Naive thymus-derived CD8-positive, alpha-beta T cell (primary cell): ENCODE measurements at regions not wholly inside any gene's neighbourhood (a gene's known extent, or its start where the extent isn't known, plus 50 kb on each side); places are given as distances from the start of the nearest gene placed in this dataset.

Experiments
- ATAC-seq, 2 donors: fragments of 150-1000 bp; cut with Tn5 transposase in 1 of 2; sonication (Bioruptor Pico), chemical (Tn5 transposase) in 1 of 2; 1 replicate in 1 of 2; 2 replicates in 1 of 2; pipeline ENCODE4 v1.10.0; 2021; ENCODE audit warnings: mild to moderate bottlenecking in 2 of 2, moderate library complexity in 2 of 2
- POLR2A ChIA-PET: fragments of 350-600 bp; sonication (Branson Sonifier 250); formaldehyde crosslinking; loops from one replicate; lab custom pipeline; 2021; ENCODE audit warnings: antibody characterized with exemption; lab: Charles Lee
- DNase-seq, 10 donors: peaks; one replicate each; pipeline versions ENCODE4 v3.0.0 to v3.0.0-alpha.2; 2020 to 2022
- H3K27ac Mint-ChIP-seq, 10 donors: one replicate each; pipeline ENCODE4 v1.8.0; 2020 to 2022; ENCODE audit warnings: mild to moderate bottlenecking in 10 of 10, mixed read lengths in 10 of 10, moderate library complexity in 4 of 10, inconsistent platforms in 1 of 10
- H3K27me3 Mint-ChIP-seq, 5 donors: one replicate each; pipeline ENCODE4 v1.8.0; 2021 to 2022; ENCODE audit warnings: mixed read lengths in 5 of 5
- H3K36me3 Mint-ChIP-seq, 3 donors: one replicate each; pipeline ENCODE4 v1.8.0; 2020 to 2022; ENCODE audit warnings: mixed read lengths in 3 of 3, mild to moderate bottlenecking in 2 of 3, inconsistent platforms in 1 of 3
- H3K4me1 Mint-ChIP-seq, 4 donors: one replicate each; pipeline ENCODE4 v1.8.0; 2021 to 2022; ENCODE audit warnings: mixed read lengths in 4 of 4
- H3K4me3 Mint-ChIP-seq, 10 donors: one replicate each; pipeline ENCODE4 v1.8.0; 2020 to 2022; ENCODE audit warnings: mild to moderate bottlenecking in 10 of 10, mixed read lengths in 10 of 10, moderate library complexity in 6 of 10, inconsistent platforms in 1 of 10
- H3K9me3 Mint-ChIP-seq, 9 donors: one replicate each; pipeline ENCODE4 v1.8.0; 2020 to 2022; ENCODE audit warnings: mixed read lengths in 9 of 9, mild to moderate bottlenecking in 3 of 9, inconsistent platforms in 1 of 9, moderate library complexity in 1 of 9

- Mint-ChIP-seq H3K27me3 (no peaks in the 10 kb centered on the region), H3K36me3 (no peaks in the 10 kb centered on the region), H3K4me3 (no peak overlapping the region), H3K9me3 (no peaks in the 10 kb centered on the region), H3K4me1 (no peaks in the 10 kb centered on the region), H3K27ac (no peak overlapping the region)
- DNase-seq (no peak), ATAC-seq (no peak)
- POLR2A ChIA-PET = no interaction called here
Observed at GRCh38 chr18:67926929-67927864, 410.7 kb upstream of the DSEL start.

DNA sequence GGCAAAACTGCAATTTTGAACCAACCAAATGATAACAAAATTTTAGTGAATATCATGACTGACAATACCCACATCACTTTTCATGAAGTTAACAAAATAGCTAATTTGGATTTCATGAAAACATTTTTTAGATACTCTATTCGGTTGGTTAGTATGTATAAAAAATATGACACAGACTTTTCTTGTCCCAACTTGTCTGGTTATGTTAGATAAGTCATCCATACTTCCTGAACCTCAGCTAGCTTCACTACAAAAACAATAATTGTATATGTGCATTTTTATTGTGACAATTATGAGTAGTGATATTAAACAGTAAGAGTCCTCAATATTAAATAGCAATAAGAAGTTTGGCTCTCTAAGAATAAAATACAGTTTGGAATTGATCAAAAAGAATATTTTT, 408.1 kb upstream of the DSEL start:
- H3K4me3 Mint-ChIP-seq = no peak overlapping the region
- ATAC-seq (no peak), DNase-seq (no peak)
- H3K27me3 Mint-ChIP-seq = peaks cover 0 to 1% (median 0%) of the 10 kb centered on the region in 5 donors
- no peaks in the 10 kb centered on the region for H3K4me1 Mint-ChIP-seq
- H3K36me3 Mint-ChIP-seq = no peaks in the 10 kb centered on the region
- POLR2A ChIA-PET = no interaction called here
- no peaks in the 10 kb centered on the region for H3K9me3 Mint-ChIP-seq
- H3K27ac Mint-ChIP-seq = no peak overlapping the region

DNA sequence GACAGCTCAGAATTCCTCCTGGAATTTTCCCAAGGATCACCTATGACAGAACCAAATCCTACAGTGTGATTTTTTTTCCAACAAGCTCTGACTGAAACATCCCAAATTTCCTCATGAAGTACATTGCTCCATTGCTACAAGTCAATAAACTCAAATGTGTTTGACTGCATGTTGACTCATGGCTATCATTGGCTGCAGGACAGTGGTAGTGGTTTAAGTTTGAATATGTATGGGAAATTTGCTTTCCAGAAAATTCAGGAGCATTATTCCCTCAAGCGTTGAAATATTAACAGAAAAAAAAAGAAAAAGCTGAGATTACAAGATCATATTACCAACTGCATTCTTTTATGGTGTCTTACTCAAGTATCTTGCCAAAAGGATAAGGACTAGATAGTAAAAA, 402.8 kb upstream of the DSEL start:
- no peak overlapping the region for H3K4me3 Mint-ChIP-seq
- no peaks in the 10 kb centered on the region for H3K4me1 Mint-ChIP-seq
- DNase-seq (no peak), ATAC-seq (no peak)
- peaks cover 0 to 4% (median 0%) of the 10 kb centered on the region in 9 donors for H3K9me3 Mint-ChIP-seq
- H3K27me3 Mint-ChIP-seq = peaks cover 0 to 1% (median 0%) of the 10 kb centered on the region in 5 donors
- no peaks in the 10 kb centered on the region for H3K36me3 Mint-ChIP-seq
- POLR2A ChIA-PET = no interaction called here
- H3K27ac Mint-ChIP-seq = no peak overlapping the region

- Mint-ChIP-seq H3K27me3 (peaks cover 0 to 1% (median 0%) of the 10 kb centered on the region in 5 donors), H3K4me1 (no peaks in the 10 kb centered on the region), H3K4me3 (no peak overlapping the region), H3K27ac (no peak overlapping the region), H3K9me3 (peaks cover 0 to 4% (median 0%) of the 10 kb centered on the region in 9 donors), H3K36me3 (no peaks in the 10 kb centered on the region)
- POLR2A ChIA-PET = no interaction called here
- ATAC-seq = no peak
- DNase-seq = no peak
Observed at GRCh38 chr18:67916097-67916496, 399.6 kb upstream of the DSEL start.

DNA sequence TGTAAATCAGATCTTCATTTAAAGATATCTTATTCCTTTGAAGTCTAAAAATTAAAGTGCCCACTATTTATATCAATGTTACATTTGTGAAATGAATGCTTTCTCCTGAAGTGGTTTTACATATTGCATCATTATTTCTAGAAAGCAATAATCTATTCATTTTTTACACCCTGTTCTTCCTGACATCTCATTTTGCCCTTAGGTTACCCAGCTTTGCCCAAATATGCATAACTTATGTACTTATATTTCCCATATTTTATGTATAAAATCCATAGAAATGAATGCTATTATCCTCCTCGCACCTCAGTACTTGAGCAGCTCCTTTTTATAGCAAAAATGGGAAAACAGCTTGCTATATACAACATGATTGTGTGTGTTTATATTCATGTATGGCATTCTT, 396.5 kb upstream of the DSEL start:
- no peaks in the 10 kb centered on the region for H3K27me3 Mint-ChIP-seq
- no peak overlapping the region for H3K27ac Mint-ChIP-seq
- ATAC-seq (no peak), DNase-seq (no peak)
- peaks cover 0 to 4% (median 0%) of the 10 kb centered on the region in 9 donors for H3K9me3 Mint-ChIP-seq
- no peaks in the 10 kb centered on the region for H3K4me1 Mint-ChIP-seq
- no peak overlapping the region for H3K4me3 Mint-ChIP-seq
- POLR2A ChIA-PET = no interaction called here
- no peaks in the 10 kb centered on the region for H3K36me3 Mint-ChIP-seq

DNA sequence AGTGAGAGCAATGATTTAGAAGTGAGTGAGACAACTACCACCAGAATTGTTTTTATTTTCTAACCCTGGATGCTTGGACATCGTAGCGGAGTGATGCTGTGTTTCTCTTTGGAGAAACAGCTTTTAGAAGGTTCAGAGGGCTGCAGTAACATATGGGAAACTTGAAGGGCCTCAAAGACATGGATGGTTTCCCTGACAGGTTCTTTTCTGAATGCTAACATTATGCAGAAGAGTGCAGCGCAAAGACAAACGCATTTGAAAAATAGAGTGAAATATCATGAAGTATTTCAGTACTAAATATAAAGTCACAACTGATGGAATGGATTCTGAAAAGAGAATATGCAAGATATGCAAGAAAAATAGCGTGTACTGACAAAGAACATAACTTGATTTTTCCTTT, 385.1 kb upstream of the DSEL start:
- DNase-seq (no peak), ATAC-seq (no peak)
- peaks cover 0 to 13% (median 2%) of the 10 kb centered on the region in 5 donors for H3K27me3 Mint-ChIP-seq
- H3K27ac Mint-ChIP-seq = no peak overlapping the region
- no peaks in the 10 kb centered on the region for H3K36me3 Mint-ChIP-seq
- no peaks in the 10 kb centered on the region for H3K9me3 Mint-ChIP-seq
- no peaks in the 10 kb centered on the region for H3K4me1 Mint-ChIP-seq
- H3K4me3 Mint-ChIP-seq = no peak overlapping the region
- POLR2A ChIA-PET = no interaction called here

DNA sequence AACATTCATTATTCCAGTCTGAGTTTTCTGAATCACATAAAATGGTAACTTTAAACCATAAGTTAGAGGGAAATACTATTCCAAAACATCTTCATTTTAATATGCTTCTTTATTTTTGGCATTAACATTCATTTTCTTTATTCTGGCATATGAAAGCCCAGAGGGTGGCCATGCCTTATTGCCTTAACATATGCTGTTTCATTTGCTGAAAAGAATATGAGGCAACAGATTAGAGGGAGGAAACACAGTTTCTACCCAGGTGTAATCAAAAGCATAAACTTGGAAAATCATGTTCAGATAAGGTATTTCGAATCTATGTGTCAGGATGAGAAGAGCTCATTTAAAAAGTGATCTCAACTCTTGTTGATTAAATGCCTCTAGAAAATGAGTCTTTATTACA, 379.9 kb upstream of the DSEL start:
- POLR2A ChIA-PET = no interaction called here
- DNase-seq = no peak
- Mint-ChIP-seq H3K36me3 (no peaks in the 10 kb centered on the region), H3K27ac (no peak overlapping the region), H3K9me3 (no peaks in the 10 kb centered on the region), H3K27me3 (peaks cover 0 to 11% (median 0%) of the 10 kb centered on the region in 5 donors), H3K4me3 (no peak overlapping the region), H3K4me1 (no peaks in the 10 kb centered on the region)
- no peak for ATAC-seq

- Mint-ChIP-seq H3K27me3 (peaks cover 0 to 3% (median 0%) of the 10 kb centered on the region in 5 donors), H3K9me3 (no peaks in the 10 kb centered on the region), H3K36me3 (no peaks in the 10 kb centered on the region), H3K4me3 (no peak overlapping the region), H3K4me1 (no peaks in the 10 kb centered on the region), H3K27ac (no peak overlapping the region)
- POLR2A ChIA-PET = no interaction called here
- no peak for ATAC-seq
- no peak for DNase-seq
Observed at GRCh38 chr18:67893916-67894315, 377.4 kb upstream of the DSEL start.

GRCh38 chr18:67876871-67877270, 360.4 kb upstream of the DSEL start:
- H3K4me3 Mint-ChIP-seq = no peak overlapping the region
- ATAC-seq = no peak
- no peaks in the 10 kb centered on the region for H3K4me1 Mint-ChIP-seq
- peaks cover 0 to 2% (median 0%) of the 10 kb centered on the region in 9 donors for H3K9me3 Mint-ChIP-seq
- H3K27ac Mint-ChIP-seq = no peak overlapping the region
- no peaks in the 10 kb centered on the region for H3K27me3 Mint-ChIP-seq
- DNase-seq = no peak
- no peaks in the 10 kb centered on the region for H3K36me3 Mint-ChIP-seq
- POLR2A ChIA-PET = no interaction called here

DNA sequence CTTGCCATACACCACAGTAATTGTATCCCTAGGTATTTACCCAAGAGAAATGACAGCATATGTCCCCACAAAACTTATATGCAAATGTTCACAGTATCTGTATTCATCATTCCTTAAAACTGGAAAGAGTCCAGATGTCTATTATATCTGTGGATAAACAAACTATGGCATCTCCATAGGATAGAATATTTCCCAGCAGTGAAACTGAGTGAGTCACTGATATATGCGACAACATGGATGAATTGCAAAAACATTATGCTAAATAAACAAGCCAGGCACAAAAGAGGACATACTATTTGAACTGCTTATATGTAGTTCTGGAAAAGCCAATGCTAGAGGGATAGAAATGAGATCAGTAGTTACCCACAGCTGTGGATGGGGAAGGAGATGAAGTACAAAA, 359.4 kb upstream of the DSEL start:
- Mint-ChIP-seq H3K27me3 (no peaks in the 10 kb centered on the region), H3K4me1 (no peaks in the 10 kb centered on the region), H3K4me3 (no peak overlapping the region), H3K36me3 (no peaks in the 10 kb centered on the region), H3K9me3 (peaks cover 0 to 2% (median 0%) of the 10 kb centered on the region in 9 donors), H3K27ac (no peak overlapping the region)
- DNase-seq (no peak), ATAC-seq (no peak)
- POLR2A ChIA-PET = no interaction called here

GRCh38 chr18:67875060-67875459, 358.5 kb upstream of the DSEL start:
- Mint-ChIP-seq H3K4me3 (no peak overlapping the region), H3K27me3 (peaks cover 0 to under 1% (median 0%) of the 10 kb centered on the region in 5 donors), H3K36me3 (no peaks in the 10 kb centered on the region), H3K4me1 (no peaks in the 10 kb centered on the region), H3K9me3 (peaks cover 0 to 2% (median 0%) of the 10 kb centered on the region in 9 donors), H3K27ac (no peak overlapping the region)
- no peak for ATAC-seq
- DNase-seq = no peak
- POLR2A ChIA-PET = no interaction called here

- Mint-ChIP-seq H3K4me3 (no peak overlapping the region), H3K27me3 (peaks cover 0 to 7% (median 0%) of the 10 kb centered on the region in 5 donors), H3K4me1 (no peaks in the 10 kb centered on the region), H3K27ac (no peak overlapping the region), H3K9me3 (peaks cover 0 to 5% (median 0%) of the 10 kb centered on the region in 9 donors), H3K36me3 (no peaks in the 10 kb centered on the region)
- DNase-seq = no peak
- ATAC-seq = no peak
- POLR2A ChIA-PET = no interaction called here
Observed at GRCh38 chr18:67865400-67865799, 348.9 kb upstream of the DSEL start.

- no peak overlapping the region for H3K27ac Mint-ChIP-seq
- no peak overlapping the region for H3K4me3 Mint-ChIP-seq
- POLR2A ChIA-PET = no interaction called here
- DNase-seq (no peak), ATAC-seq (no peak)
- peaks cover 0 to 4% (median 0%) of the 10 kb centered on the region in 5 donors for H3K27me3 Mint-ChIP-seq
- H3K4me1 Mint-ChIP-seq = no peaks in the 10 kb centered on the region
- H3K36me3 Mint-ChIP-seq = no peaks in the 10 kb centered on the region
- H3K9me3 Mint-ChIP-seq = peaks cover 0 to 5% (median 0%) of the 10 kb centered on the region in 9 donors
Observed at GRCh38 chr18:67864677-67865340, 348.3 kb upstream of the DSEL start.
